Astrocyte of the hippocampus (primary cell): ENCODE measurements at regions not wholly inside any gene's neighbourhood (a gene's known extent, or its start where the extent isn't known, plus 50 kb on each side); places are given as distances from the start of the nearest gene placed in this dataset.

ENCODE experiments used
- DNase-seq: peaks from one replicate; pipeline ENCODE4 v3.0.0; 2011; ENCODE audit warnings: low read depth, low spot score

DNA sequence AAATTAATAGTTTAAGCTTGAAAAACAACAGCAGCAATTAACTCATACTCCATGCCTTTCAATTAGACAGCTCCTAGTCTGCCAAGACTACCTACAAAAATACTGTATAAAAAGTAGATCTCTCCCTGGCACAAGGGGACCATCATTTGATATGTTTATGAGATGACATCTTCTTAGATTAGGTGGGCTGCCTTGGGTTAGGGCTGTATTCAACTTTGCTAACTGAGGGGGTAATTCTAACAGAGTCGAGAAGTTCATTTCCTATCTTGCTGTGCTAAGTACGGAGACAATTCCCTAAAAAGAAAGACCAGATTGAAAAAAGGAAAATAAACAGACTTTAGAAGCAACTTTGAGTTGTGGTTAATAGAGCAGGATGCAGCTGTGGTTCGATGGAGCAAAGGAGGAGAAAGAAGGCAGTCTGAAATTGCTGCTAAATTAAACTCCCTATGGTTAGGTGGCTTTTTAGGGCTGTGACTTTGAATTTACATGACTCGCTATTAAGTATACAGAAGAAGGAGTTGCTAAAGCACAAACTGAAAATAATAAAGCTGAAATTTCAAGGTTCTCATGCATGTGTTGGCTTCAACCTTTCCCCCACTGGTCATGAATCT is 75.4 kb downstream of the CDC7 start:
- DNase-seq, result no peak

DNA sequence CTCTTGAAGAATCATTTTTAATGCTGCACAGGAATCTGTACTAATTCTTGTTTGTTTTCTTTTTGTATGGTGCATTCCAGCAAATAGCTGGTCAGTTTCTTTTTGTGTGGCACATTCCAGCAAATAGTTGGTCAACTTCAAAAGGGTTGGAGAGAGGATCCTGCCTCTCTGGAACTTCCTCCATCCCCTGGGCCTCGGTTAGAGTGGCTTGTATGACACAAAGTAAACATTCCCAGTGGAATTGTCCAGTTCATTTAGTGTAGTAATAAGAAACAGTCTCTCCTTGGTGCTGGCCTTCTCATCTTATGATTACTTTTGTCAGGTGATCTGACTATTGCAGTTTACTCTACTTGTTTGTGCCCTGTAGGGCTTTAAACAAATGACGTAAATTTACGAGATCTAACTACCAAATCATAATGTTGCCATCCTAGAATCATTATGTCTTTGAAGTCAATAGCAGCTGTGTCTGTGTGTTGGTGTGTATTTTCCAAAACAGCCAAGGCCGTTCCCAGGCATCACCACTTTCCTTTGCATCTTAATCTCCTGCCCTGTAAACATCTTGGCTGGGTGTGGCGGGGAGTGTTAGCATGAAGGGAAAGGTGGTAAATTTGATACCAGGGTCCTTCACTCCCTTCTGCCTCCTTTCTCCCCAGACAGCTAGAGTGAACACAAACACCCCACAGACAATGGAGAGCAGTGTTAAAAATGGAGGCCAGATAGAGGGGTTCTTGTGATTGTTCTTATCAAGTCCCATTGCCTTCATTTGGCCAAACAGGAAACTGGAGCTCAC is 77.9 kb downstream of the CDC7 start:
- peak; percentile 67 for DNase-seq

DNA sequence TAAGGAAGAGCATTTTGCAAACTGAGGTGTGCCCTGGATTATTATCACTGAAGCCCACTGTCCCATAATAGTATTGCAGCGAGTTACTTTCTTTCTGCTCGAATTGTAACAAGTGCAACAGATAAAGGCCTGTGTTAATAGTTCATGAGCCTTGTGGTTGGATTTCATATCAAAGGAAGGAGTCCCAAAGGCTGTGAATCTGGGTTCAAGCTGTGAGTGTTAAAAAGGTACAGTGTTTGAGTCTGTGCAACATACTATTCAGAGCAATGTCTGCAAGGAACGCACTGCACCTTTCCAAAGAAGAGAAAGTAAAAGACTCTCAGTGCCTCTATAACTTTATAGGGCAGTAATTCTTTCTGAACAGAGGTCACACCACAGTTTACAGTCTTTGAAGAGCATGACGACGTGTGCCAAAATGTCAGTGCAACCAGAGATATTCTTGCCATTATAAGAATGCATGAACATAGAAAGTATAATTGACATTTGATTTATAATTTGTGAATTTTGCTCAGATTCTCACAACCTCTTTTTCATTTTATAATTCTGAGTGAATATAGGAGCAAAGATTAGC is 79.1 kb downstream of the CDC7 start:
- DNase-seq, result no peak

- peak; percentile 72 for DNase-seq
These were observed 81.8 kb downstream of the CDC7 start for GRCh38 chr1:91582431-91582921.

GRCh38 chr1:91583326-91583755 is 82.7 kb downstream of the CDC7 start:
- DNase-seq, result no peak

GRCh38 chr1:91584309-91584708 is 83.7 kb downstream of the CDC7 start:
- DNase-seq, result no peak

GRCh38 chr1:91584878-91585277 is 84.2 kb downstream of the CDC7 start:
- no peak for DNase-seq

GRCh38 chr1:91585502-91585901 is 84.9 kb downstream of the CDC7 start:
- DNase-seq, result no peak

- DNase-seq, result peak; percentile 51
These were observed 85.3 kb downstream of the CDC7 start for GRCh38 chr1:91585982-91586381.

DNA sequence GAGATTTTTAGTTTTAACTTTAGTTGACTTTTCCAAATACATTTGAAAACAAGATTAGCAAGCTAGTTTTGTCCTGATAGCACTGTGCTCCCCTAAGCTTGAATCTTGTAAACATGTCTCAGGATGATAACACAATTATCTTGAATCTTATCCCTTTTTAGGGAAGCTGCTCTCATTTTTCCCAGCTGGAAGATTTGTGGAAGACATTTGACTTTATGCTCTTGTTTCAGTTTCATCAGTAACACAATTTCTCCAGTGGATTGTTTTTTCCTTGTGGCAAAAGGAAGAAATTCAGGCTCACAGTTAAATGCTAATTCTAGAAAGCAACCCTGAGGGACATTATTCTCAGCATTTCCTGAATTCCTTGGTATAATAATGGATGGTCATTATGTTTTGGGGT is 88.8 kb downstream of the CDC7 start:
- no peak for DNase-seq

GRCh38 chr1:91591175-91591974 is 90.7 kb downstream of the CDC7 start:
- no peak for DNase-seq

DNA sequence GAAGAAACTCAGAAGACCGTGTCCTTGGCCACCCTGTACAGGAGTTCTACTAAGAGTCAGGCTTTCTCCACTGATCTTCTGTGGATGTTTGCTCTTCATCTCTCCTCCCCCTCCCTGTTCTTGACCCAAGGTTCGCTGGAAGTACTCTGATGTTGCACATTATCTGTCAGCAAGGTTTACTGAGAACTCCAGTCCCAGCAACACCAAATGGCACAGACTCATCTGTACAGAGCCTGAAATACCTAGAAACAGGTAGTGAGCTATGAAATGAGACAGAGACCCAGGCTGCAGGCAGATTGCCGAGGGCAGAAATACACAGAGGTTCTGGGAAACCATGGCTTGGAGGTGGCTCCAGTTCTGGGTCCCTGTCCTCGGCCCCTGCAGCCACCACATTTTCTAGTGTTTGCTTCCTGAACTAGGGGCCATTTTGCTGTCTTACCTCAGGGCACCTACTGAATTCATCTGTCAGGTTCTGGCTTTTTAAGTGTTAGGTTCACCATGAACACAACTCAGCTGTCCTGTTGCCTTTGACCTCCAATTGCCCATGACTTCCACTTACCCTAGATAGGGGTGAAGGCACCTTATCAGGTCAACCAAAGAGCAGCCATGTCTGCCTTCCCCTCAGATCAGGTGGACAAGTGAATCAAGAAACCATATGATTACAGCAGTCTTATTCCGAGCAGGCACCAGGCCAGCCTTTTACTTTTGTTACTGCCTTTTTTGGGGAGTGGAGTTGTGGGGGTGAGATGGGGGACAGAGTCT is 92.2 kb downstream of the CDC7 start:
- DNase-seq, result no peak

GRCh38 chr1:91594383-91595055 is 93.9 kb downstream of the CDC7 start:
- DNase-seq, result no peak

GRCh38 chr1:91596474-91596873 is 95.8 kb downstream of the CDC7 start:
- DNase-seq, result no peak

DNA sequence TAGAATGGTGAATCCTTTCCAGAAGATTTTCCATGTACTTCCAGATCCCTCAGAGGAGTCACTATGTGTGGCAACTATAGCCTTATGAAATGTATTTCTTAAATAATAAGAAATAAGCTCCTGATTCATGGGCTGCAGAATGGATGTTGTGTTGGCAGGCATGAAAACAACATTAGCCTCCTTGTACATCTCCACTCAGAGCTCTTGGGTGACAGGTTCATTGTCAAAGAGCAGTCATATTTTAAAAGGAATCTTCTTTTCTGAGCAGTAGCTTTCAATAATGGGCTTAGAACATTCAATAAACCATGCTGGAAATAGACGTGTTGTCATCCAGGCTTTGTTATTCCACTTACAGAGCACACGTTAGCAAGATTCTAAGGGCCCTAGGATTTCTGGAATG is 96.6 kb downstream of the CDC7 start:
- no peak for DNase-seq

- no peak for DNase-seq
These were observed 100.0 kb downstream of the CDC7 start for GRCh38 chr1:91600431-91601337.

- no peak for DNase-seq
These were observed 101.1 kb downstream of the CDC7 start for GRCh38 chr1:91601554-91602376.

- DNase-seq, result no peak
These were observed 102.8 kb downstream of the CDC7 start for GRCh38 chr1:91603409-91603808.

GRCh38 chr1:91604632-91605031 is 104.0 kb downstream of the CDC7 start:
- DNase-seq, result no peak
